Common myeloid progenitor, CD34-positive (primary cell): ENCODE measurements at regions not wholly inside any gene's neighbourhood (a gene's known extent, or its start where the extent isn't known, plus 50 kb on each side); places are given as distances from the start of the nearest gene placed in this dataset.

Experiments used
- CTCF ChIA-PET: fragments of 350-600 bp; sonication (Branson Sonifier 250); formaldehyde crosslinking; loops from one replicate; lab custom pipeline; 2021; ENCODE audit warnings: antibody characterized with exemption; lab: Charles Lee
- POLR2A ChIA-PET: fragments of 350-600 bp; sonication (Branson Sonifier 250); formaldehyde crosslinking; loops from one replicate; lab custom pipeline; 2021; ENCODE audit warnings: antibody characterized with exemption; lab: Charles Lee
- DNase-seq, 3 donors: peaks; one replicate each; pipeline versions ENCODE4 v3.0.0 to v3.0.0-alpha.2; 2013
- H3K27ac ChIP-seq, 2 experiments: 1 replicate in 1 of 2; 2 replicates in 1 of 2; pipeline ENCODE4 v1.7.0; 2013; ENCODE audit warnings: inconsistent platforms in 2 of 2, low read length in 2 of 2, mild to moderate bottlenecking in 2 of 2, low read depth in 1 of 2, moderate library complexity in 1 of 2; ENCODE audit not compliant: severe bottlenecking in 2 of 2, insufficient read depth in 1 of 2, poor library complexity in 1 of 2
- H3K27me3 ChIP-seq, 5 experiments: replicated peaks in 2 of 5; 1 replicate in 3 of 5; 2 replicates in 2 of 5; pipeline versions ENCODE4 v1.6.1 to v1.7.0; 2013; ENCODE audit warnings: low read length in 4 of 5, mild to moderate bottlenecking in 2 of 5, moderate library complexity in 2 of 5, inconsistent platforms in 1 of 5; ENCODE audit not compliant: insufficient read depth in 5 of 5, control insufficient read depth in 4 of 5
- H3K36me3 ChIP-seq, 4 experiments: 1 replicate in 2 of 4; 2 replicates in 2 of 4; pipeline versions ENCODE4 v1.6.1 to v1.7.0; 2013; ENCODE audit warnings: low read length in 3 of 4, control low read depth in 1 of 4, mild to moderate bottlenecking in 1 of 4; ENCODE audit not compliant: control insufficient read depth in 4 of 4, insufficient read depth in 4 of 4
- H3K4me1 ChIP-seq, 4 experiments: 1 replicate in 3 of 4; 2 replicates in 1 of 4; pipeline versions ENCODE4 v1.6.1 to v1.7.1; 2013; ENCODE audit warnings: low read length in 3 of 4, mild to moderate bottlenecking in 3 of 4, control low read depth in 1 of 4, inconsistent platforms in 1 of 4, moderate library complexity in 1 of 4; ENCODE audit not compliant: control insufficient read depth in 4 of 4, insufficient read depth in 4 of 4; ENCODE audit errors: control extremely low read depth in 1 of 4
- H3K4me3 ChIP-seq, 7 experiments: 1 replicate in 4 of 7; 2 replicates in 3 of 7; pipeline versions ENCODE4 v1.5.1 to v1.7.0; 2013; ENCODE audit warnings: mild to moderate bottlenecking in 7 of 7, low read length in 6 of 7, moderate library complexity in 6 of 7, inconsistent platforms in 2 of 7, low read depth in 2 of 7, control low read depth in 1 of 7; ENCODE audit not compliant: insufficient read depth in 4 of 7, control insufficient read depth in 1 of 7; ENCODE audit errors: extremely low read depth in 1 of 7
- H3K9me3 ChIP-seq, 5 experiments: 1 replicate in 4 of 5; 2 replicates in 1 of 5; pipeline versions ENCODE4 v1.6.1 to v1.7.1; 2013; ENCODE audit warnings: low read length in 4 of 5, mild to moderate bottlenecking in 2 of 5, inconsistent platforms in 1 of 5, low read depth in 1 of 5, moderate library complexity in 1 of 5; ENCODE audit not compliant: control insufficient read depth in 4 of 5, insufficient read depth in 2 of 5; ENCODE audit errors: control extremely low read depth in 1 of 5
- WGBS: methylation state at CpG from one replicate; pipeline ENCODE4 v1.1.5; 2013; ENCODE audit not compliant: insufficient coverage; 5-methylcytosine and 5-hydroxymethylcytosine counted together

- Histone ChIP-seq H3K9me3 (peaks cover 0 to 9% (median 0%) of the 10 kb centered on the region in 5 experiments), H3K4me1 (peaks cover 33 to 58% (median 51%) of the 10 kb centered on the region in 4 experiments), H3K27ac (no peak overlapping the region), H3K27me3 (no peaks in the 10 kb centered on the region), H3K36me3 (no peaks in the 10 kb centered on the region), H3K4me3 (no peak overlapping the region)
- POLR2A ChIA-PET: interaction anchor here (1.2 kb wide), 2 partner anchors 45 to 60 kb away, joined by 5 to 10 read pairs; no protein-coding TSS in a partner anchor
- CTCF ChIA-PET: interaction anchor here (0.9 to 7.9 kb wide), 5 partner anchors 8 to 66 kb away, joined by 3 to 74 read pairs (median 11); no protein-coding TSS in a partner anchor
- peak in 1 of 3 donors; percentile 46 for DNase-seq
- WGBS: 100% methylated on average over 1 of the region's 1 CpG
Measured at GRCh38 chr1:181150273-181150672, 61.8 kb downstream of the IER5 start.

GRCh38 chr1:181150842-181151241 is 62.3 kb downstream of the IER5 start:
- ChIA-PET CTCF (interaction anchor here (0.9 to 7.9 kb wide), 5 partner anchors 9 to 66 kb away, joined by 3 to 74 read pairs (median 11); no protein-coding TSS in a partner anchor), POLR2A (no interaction called here)
- Histone ChIP-seq H3K27me3 (no peaks in the 10 kb centered on the region), H3K27ac (no peak overlapping the region), H3K36me3 (no peaks in the 10 kb centered on the region), H3K9me3 (peaks cover 0 to 8% (median 0%) of the 10 kb centered on the region in 5 experiments), H3K4me3 (no peak overlapping the region), H3K4me1 (peaks cover 33 to 58% (median 51%) of the 10 kb centered on the region in 4 experiments)
- DNase-seq: no peak

GRCh38 chr1:181151378-181152326 is 63.2 kb downstream of the IER5 start:
- peak in 2 of 3 donors; percentile 63 to 78 for DNase-seq
- Histone ChIP-seq H3K27ac (no peak overlapping the region), H3K27me3 (peaks cover 0 to 4% (median 0%) of the 10 kb centered on the region in 5 experiments), H3K4me1 (peaks cover 33 to 58% (median 51%) of the 10 kb centered on the region in 4 experiments), H3K4me3 (peak overlapping the region in 1 of 7 experiments; percentile 10), H3K36me3 (no peaks in the 10 kb centered on the region), H3K9me3 (peaks cover 0 to 7% (median 0%) of the 10 kb centered on the region in 5 experiments)
- POLR2A ChIA-PET: interaction anchor here (1.2 kb wide), 1 partner anchor 63 kb away, joined by 6 read pairs; the partner anchor contains the start of gene IER5
- 20% methylated on average over 6 of the region's 11 CpGs for WGBS
- CTCF ChIA-PET: interaction anchor here (0.8 to 7.9 kb wide), 7 partner anchors 9 to 140 kb away, joined by 3 to 74 read pairs (median 12); no protein-coding TSS in a partner anchor

- no peaks in the 10 kb centered on the region for H3K36me3 ChIP-seq
- 3% methylated on average over 14 of the region's 16 CpGs for WGBS
- peaks cover 33 to 58% (median 51%) of the 10 kb centered on the region in 4 experiments for H3K4me1 ChIP-seq
- H3K9me3 ChIP-seq: peaks cover 0 to 8% (median 0%) of the 10 kb centered on the region in 5 experiments
- H3K27ac ChIP-seq: peak overlapping the region in 1 of 2 experiments; percentile 67
- CTCF ChIA-PET: interaction anchor here (0.6 to 7.9 kb wide), 23 partner anchors 10 to 650 kb away, joined by 3 to 74 read pairs (median 4); partner anchors contain the start of genes ACBD6 and MR1
- peaks cover 0 to 4% (median 0%) of the 10 kb centered on the region in 5 experiments for H3K27me3 ChIP-seq
- POLR2A ChIA-PET: interaction anchor here (0.6 to 1.2 kb wide), 3 partner anchors 62 to 881 kb away, joined by 3 to 6 read pairs (median 3); partner anchors contain the start of gene IER5
- peak overlapping the region in 3 of 7 experiments; percentile 7 to 46 (median 41) for H3K4me3 ChIP-seq
- DNase-seq: peak; percentile 95 to 99 (median 98)
Measured at GRCh38 chr1:181152892-181153633, 64.6 kb downstream of the IER5 start.

GRCh38 chr1:181153634-181153961 is 65.1 kb downstream of the IER5 start:
- H3K27ac ChIP-seq: no peak overlapping the region
- DNase-seq: no peak
- CTCF ChIA-PET: interaction anchor here (0.6 to 7.9 kb wide), 18 partner anchors 9 to 651 kb away, joined by 3 to 74 read pairs (median 4); partner anchors contain the start of genes ACBD6 and MR1
- no peak overlapping the region for H3K4me3 ChIP-seq
- no peaks in the 10 kb centered on the region for H3K36me3 ChIP-seq
- H3K4me1 ChIP-seq: peaks cover 33 to 54% (median 49%) of the 10 kb centered on the region in 4 experiments
- peaks cover 0 to 4% (median 0%) of the 10 kb centered on the region in 5 experiments for H3K27me3 ChIP-seq
- H3K9me3 ChIP-seq: peaks cover 0 to 8% (median 0%) of the 10 kb centered on the region in 5 experiments
- POLR2A ChIA-PET: interaction anchor here (0.9 kb wide), 1 partner anchor 63 kb away, joined by 3 read pairs; no protein-coding TSS in a partner anchor
- 78% methylated on average over 1 of the region's 2 CpGs for WGBS

- ChIA-PET CTCF (interaction anchor here (1.2 to 7.9 kb wide), 3 partner anchors 11 to 13 kb away, joined by 3 to 74 read pairs (median 6); no protein-coding TSS in a partner anchor), POLR2A (no interaction called here)
- H3K27ac ChIP-seq: no peak overlapping the region
- H3K27me3 ChIP-seq: peaks cover 0 to 4% (median 0%) of the 10 kb centered on the region in 5 experiments
- H3K9me3 ChIP-seq: peaks cover 0 to 8% (median 0%) of the 10 kb centered on the region in 5 experiments
- H3K4me3 ChIP-seq: no peak overlapping the region
- no peaks in the 10 kb centered on the region for H3K36me3 ChIP-seq
- 50% methylated on average over 1 of the region's 2 CpGs for WGBS
- H3K4me1 ChIP-seq: peaks cover 15 to 49% (median 40%) of the 10 kb centered on the region in 4 experiments
- DNase-seq: no peak
Measured at GRCh38 chr1:181155339-181155738, 66.8 kb downstream of the IER5 start.
